ENCODE measurements at regions not wholly inside any gene's neighbourhood (a gene's known extent, or its start where the extent isn't known, plus 50 kb on each side); places are given as distances from the start of the nearest gene placed in this dataset.

DNA sequence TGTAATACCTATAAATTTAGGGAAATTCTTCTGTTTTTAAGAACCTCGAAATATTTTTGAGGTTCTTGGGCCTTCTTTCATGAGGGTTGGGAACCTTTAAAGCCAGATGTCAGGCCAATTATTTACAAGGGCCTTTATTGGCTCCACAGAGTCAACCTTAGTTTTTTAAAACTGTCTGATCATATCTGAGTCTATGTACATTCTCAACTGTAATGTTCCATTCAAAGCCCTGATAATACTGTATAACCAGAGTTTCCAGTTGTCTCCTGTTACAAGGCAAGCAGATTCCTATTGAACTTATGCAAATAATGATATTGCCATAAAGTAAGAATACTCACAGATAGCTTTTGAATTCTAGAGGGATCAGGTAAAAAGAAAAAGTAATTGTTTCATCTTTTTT, 545.5 kb downstream of the EPM2A start:
- no peak overlapping the region for H3K27ac ChIP-seq
- H3K4me1 ChIP-seq = no peaks in the 10 kb centered on the region
- H3K9me3 ChIP-seq = no peaks in the 10 kb centered on the region
- no peak for DNase-seq
- H3K36me3 ChIP-seq = no peaks in the 10 kb centered on the region
- no peak for TF ChIP-seq POLR2A (IDR thresholded peaks at IDR 0.05)
- TF ChIP-seq, protein P1, sequence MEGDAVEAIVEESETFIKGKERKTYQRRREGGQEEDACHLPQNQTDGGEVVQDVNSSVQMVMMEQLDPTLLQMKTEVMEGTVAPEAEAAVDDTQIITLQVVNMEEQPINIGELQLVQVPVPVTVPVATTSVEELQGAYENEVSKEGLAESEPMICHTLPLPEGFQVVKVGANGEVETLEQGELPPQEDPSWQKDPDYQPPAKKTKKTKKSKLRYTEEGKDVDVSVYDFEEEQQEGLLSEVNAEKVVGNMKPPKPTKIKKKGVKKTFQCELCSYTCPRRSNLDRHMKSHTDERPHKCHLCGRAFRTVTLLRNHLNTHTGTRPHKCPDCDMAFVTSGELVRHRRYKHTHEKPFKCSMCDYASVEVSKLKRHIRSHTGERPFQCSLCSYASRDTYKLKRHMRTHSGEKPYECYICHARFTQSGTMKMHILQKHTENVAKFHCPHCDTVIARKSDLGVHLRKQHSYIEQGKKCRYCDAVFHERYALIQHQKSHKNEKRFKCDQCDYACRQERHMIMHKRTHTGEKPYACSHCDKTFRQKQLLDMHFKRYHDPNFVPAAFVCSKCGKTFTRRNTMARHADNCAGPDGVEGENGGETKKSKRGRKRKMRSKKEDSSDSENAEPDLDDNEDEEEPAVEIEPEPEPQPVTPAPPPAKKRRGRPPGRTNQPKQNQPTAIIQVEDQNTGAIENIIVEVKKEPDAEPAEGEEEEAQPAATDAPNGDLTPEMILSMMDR (IDR thresholded peaks at IDR 0.05) = no peak
- no peaks in the 10 kb centered on the region for H3K27me3 ChIP-seq
- H3K4me3 ChIP-seq = no peak overlapping the region

GRCh38 chr6:145194389-145194788, 540.9 kb downstream of the EPM2A start:
- H3K4me3 ChIP-seq = no peak overlapping the region
- no peaks in the 10 kb centered on the region for H3K27me3 ChIP-seq
- no peaks in the 10 kb centered on the region for H3K36me3 ChIP-seq
- H3K27ac ChIP-seq = no peak overlapping the region
- TF ChIP-seq POLR2A (IDR thresholded peaks at IDR 0.05) = no peak
- TF ChIP-seq, protein P1 (IDR thresholded peaks at IDR 0.05) = no peak
- no peaks in the 10 kb centered on the region for H3K9me3 ChIP-seq
- H3K4me1 ChIP-seq = no peaks in the 10 kb centered on the region
- DNase-seq = no peak

DNA sequence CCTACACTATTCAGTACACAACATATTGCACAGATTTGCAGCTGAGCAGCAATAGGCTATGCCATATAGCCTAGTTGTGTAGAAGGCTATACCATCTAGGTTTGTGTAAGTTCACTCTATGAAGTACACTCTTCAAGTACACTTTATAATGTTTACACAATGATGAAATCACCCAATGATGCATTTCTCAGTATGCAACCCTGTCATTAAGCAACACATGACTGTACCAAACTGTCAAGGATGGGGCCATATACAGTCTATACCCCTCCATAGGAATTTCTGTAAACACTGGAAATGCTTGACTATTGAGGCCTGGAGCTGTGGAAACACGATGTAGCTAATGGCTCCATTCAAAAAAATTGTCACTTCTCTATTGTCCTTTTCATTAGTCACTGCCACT, 535.4 kb downstream of the EPM2A start:
- Histone ChIP-seq H3K4me3 (no peak overlapping the region), H3K4me1 (no peaks in the 10 kb centered on the region), H3K9me3 (no peaks in the 10 kb centered on the region), H3K36me3 (no peaks in the 10 kb centered on the region), H3K27me3 (no peaks in the 10 kb centered on the region), H3K27ac (no peak overlapping the region)
- no peak for TF ChIP-seq POLR2A (IDR thresholded peaks at IDR 0.05)
- TF ChIP-seq, protein P1 (IDR thresholded peaks at IDR 0.05) = no peak
- no peak for DNase-seq

DNA sequence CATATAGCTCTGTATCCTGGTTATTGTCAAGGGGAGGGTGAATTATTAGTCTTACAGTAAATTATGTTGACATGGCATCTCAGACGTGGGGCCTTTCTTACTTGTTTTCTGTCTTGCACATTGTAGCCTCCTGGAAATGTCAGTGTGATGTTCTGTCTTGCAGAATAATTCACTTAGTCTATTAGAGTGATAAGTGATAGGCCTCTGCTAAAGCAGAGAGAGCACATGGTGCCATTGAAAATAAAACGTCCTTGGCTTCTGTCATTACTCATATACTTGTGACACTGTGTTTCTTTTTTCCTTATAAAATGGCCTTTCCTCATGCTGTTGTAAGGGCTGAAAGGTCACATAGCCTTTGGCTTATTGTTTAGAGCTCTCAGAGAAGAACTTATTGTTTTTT, 531.0 kb downstream of the EPM2A start:
- no peak overlapping the region for H3K27ac ChIP-seq
- TF ChIP-seq POLR2A (IDR thresholded peaks at IDR 0.05) = no peak
- TF ChIP-seq, protein P1 (IDR thresholded peaks at IDR 0.05) = no peak
- no peak for DNase-seq
- no peaks in the 10 kb centered on the region for H3K27me3 ChIP-seq
- H3K4me3 ChIP-seq = no peak overlapping the region
- no peaks in the 10 kb centered on the region for H3K36me3 ChIP-seq
- H3K9me3 ChIP-seq = no peaks in the 10 kb centered on the region
- H3K4me1 ChIP-seq = no peaks in the 10 kb centered on the region

GRCh38 chr6:145206247-145206907, 528.9 kb downstream of the EPM2A start:
- Histone ChIP-seq H3K4me3 (no peak overlapping the region), H3K27me3 (no peaks in the 10 kb centered on the region), H3K4me1 (no peaks in the 10 kb centered on the region), H3K36me3 (no peaks in the 10 kb centered on the region), H3K9me3 (no peaks in the 10 kb centered on the region), H3K27ac (no peak overlapping the region)
- DNase-seq = no peak
- TF ChIP-seq, protein P1 (IDR thresholded peaks at IDR 0.05) = no peak
- no peak for TF ChIP-seq POLR2A (IDR thresholded peaks at IDR 0.05)

GRCh38 chr6:145208474-145208873, 526.8 kb downstream of the EPM2A start:
- no peak overlapping the region for H3K4me3 ChIP-seq
- no peak for DNase-seq
- TF ChIP-seq, protein P1 (IDR thresholded peaks at IDR 0.05) = no peak
- no peak for TF ChIP-seq POLR2A (IDR thresholded peaks at IDR 0.05)

More at GRCh38 chr6:145208474-145208873, 526.8 kb downstream of the EPM2A start:
- Histone ChIP-seq H3K4me1 (no peaks in the 10 kb centered on the region), H3K9me3 (no peaks in the 10 kb centered on the region), H3K27ac (no peak overlapping the region), H3K36me3 (no peaks in the 10 kb centered on the region), H3K27me3 (no peaks in the 10 kb centered on the region)

Data from Peyer's patch (tissue), 4 donors.